Gastrocnemius medialis (tissue), 4 donors: ENCODE measurements at regions not wholly inside any gene's neighbourhood (a gene's known extent, or its start where the extent isn't known, plus 50 kb on each side); places are given as distances from the start of the nearest gene placed in this dataset.

Experiments
- ATAC-seq, 2 donors: fragments of 150-250 bp; one replicate each; pipeline ENCODE4 v1.9.1; 2016
- DNase-seq, 2 donors: peaks; one replicate each; pipeline ENCODE4 v3.0.0-alpha.2; 2019
- H3K27ac ChIP-seq, 4 donors: fragments of 200-600 bp; sonication (generic); 1 replicate in 1 of 4; 2 replicates in 3 of 4; pipeline ENCODE4 v1.5.1; 2016 to 2018; ENCODE audit warnings: mild to moderate bottlenecking in 2 of 4, moderate library complexity in 1 of 4
- H3K27me3 ChIP-seq, 3 donors: fragments of 200-600 bp; sonication (generic) in 2 of 3; 1 replicate in 1 of 3; 2 replicates in 2 of 3; pipeline versions ENCODE4 v1.5.1 to v1.6.0; 2016 to 2019; ENCODE audit warnings: mild to moderate bottlenecking in 1 of 3, moderate library complexity in 1 of 3
- H3K36me3 ChIP-seq, 2 donors: fragments of 200-600 bp; sonication (generic) in 1 of 2; one replicate each; pipeline ENCODE4 v1.5.1; 2017 to 2018
- H3K4me1 ChIP-seq, 2 donors: fragments of 200-600 bp; sonication (generic) in 1 of 2; one replicate each; pipeline ENCODE4 v1.5.1; 2016 to 2017; ENCODE audit warnings: mild to moderate bottlenecking in 2 of 2
- H3K4me3 ChIP-seq, 4 donors: fragments of 200-600 bp; sonication (generic) in 3 of 4; 1 replicate in 1 of 4; 2 replicates in 3 of 4; pipeline ENCODE4 v1.5.1; 2016 to 2019; ENCODE audit warnings: mild to moderate bottlenecking in 2 of 4
- H3K9me3 ChIP-seq, 3 donors: fragments of 200-600 bp; sonication (generic) in 2 of 3; 1 replicate in 1 of 3; 2 replicates in 2 of 3; pipeline ENCODE4 v1.5.1; 2016 to 2019
- CTCF ChIP-seq, 5 experiments: fragments of 450-650 bp in 3 of 5; fragments of 200-600 bp in 2 of 5; sonication (generic) in 2 of 5; IDR thresholded peaks in 4 of 5; conservative IDR thresholded peaks in 1 of 5; 1 replicate in 4 of 5; 2 replicates in 1 of 5; pipeline ENCODE4 v1.5.1; 2016 to 2019; ENCODE audit warnings: antibody characterized with exemption in 5 of 5, mild to moderate bottlenecking in 3 of 5, moderate library complexity in 3 of 5
- POLR2A ChIP-seq, 2 donors: fragments of 450-650 bp; IDR thresholded peaks; one replicate each; pipeline ENCODE4 v1.6.1; 2017; ENCODE audit warnings: antibody characterized with exemption in 2 of 2, mild to moderate bottlenecking in 2 of 2, moderate library complexity in 2 of 2
- in situ Hi-C, 4 donors: fragments of 200-750 bp; cut with MboI; loops; one replicate each; pipeline versions ENCODE4 v1.15.0 to v1.8.0; 2017; ENCODE audit warnings: low sequenced_read_pairs in 4 of 4
- intact Hi-C: fragments of 100-400 bp; cut with DNase I; formaldehyde crosslinking; loops from one replicate; pipeline ENCODE4 v1.15.1; 2023; ENCODE audit warnings: low total_unique reads

- DNase-seq (no peak), ATAC-seq (no peak)
- in situ Hi-C loops, result no loop called here
- H3K4me1 ChIP-seq, result no peaks in the 10 kb centered on the region
- H3K9me3 ChIP-seq, result no peaks in the 10 kb centered on the region
- no peaks in the 10 kb centered on the region for H3K27me3 ChIP-seq
- H3K4me3 ChIP-seq, result no peak overlapping the region
- H3K27ac ChIP-seq, result no peak overlapping the region
- H3K36me3 ChIP-seq, result no peaks in the 10 kb centered on the region
- no peak for TF ChIP-seq POLR2A (IDR thresholded peaks at IDR 0.05)
- no peak for TF ChIP-seq CTCF (IDR thresholded peaks at IDR 0.05 in 4 of 5, conservative IDR thresholded peaks at IDR 0.05 in 1 of 5)
- intact Hi-C loops, result no loop called here
These were observed 260.0 kb downstream of the FSIP2 start for GRCh38 chr2:185998562-185999070.

- in situ Hi-C loops (no loop called here), intact Hi-C loops (no loop called here)
- DNase-seq (no peak), ATAC-seq (no peak)
- no peak overlapping the region for H3K4me3 ChIP-seq
- no peak overlapping the region for H3K27ac ChIP-seq
- H3K27me3 ChIP-seq, result no peaks in the 10 kb centered on the region
- no peaks in the 10 kb centered on the region for H3K36me3 ChIP-seq
- H3K9me3 ChIP-seq, result peaks cover 0 to 21% (median 3%) of the 10 kb centered on the region in 3 donors
- TF ChIP-seq CTCF (IDR thresholded peaks at IDR 0.05 in 4 of 5, conservative IDR thresholded peaks at IDR 0.05 in 1 of 5), result no peak
- TF ChIP-seq POLR2A (IDR thresholded peaks at IDR 0.05), result no peak
- H3K4me1 ChIP-seq, result no peaks in the 10 kb centered on the region
These were observed 270.7 kb downstream of the FSIP2 start for GRCh38 chr2:186009341-186009740.

GRCh38 chr2:186017278-186017677 lies 278.7 kb downstream of the FSIP2 start:
- Histone ChIP-seq H3K4me3 (no peak overlapping the region), H3K27ac (no peak overlapping the region), H3K9me3 (peaks cover 0 to 11% (median 3%) of the 10 kb centered on the region in 3 donors), H3K4me1 (no peaks in the 10 kb centered on the region), H3K27me3 (no peaks in the 10 kb centered on the region), H3K36me3 (no peaks in the 10 kb centered on the region)
- TF ChIP-seq CTCF (IDR thresholded peaks at IDR 0.05 in 4 of 5, conservative IDR thresholded peaks at IDR 0.05 in 1 of 5), result no peak
- no peak for TF ChIP-seq POLR2A (IDR thresholded peaks at IDR 0.05)
- in situ Hi-C loops, result no loop called here
- ATAC-seq (no peak), DNase-seq (no peak)
- intact Hi-C loops, result no loop called here

- no peak for ATAC-seq
- no peaks in the 10 kb centered on the region for H3K27me3 ChIP-seq
- no peak overlapping the region for H3K4me3 ChIP-seq
- intact Hi-C loops, result no loop called here
- no peak for TF ChIP-seq CTCF (IDR thresholded peaks at IDR 0.05 in 4 of 5, conservative IDR thresholded peaks at IDR 0.05 in 1 of 5)
- no peak for TF ChIP-seq POLR2A (IDR thresholded peaks at IDR 0.05)
- in situ Hi-C loops, result no loop called here
- H3K9me3 ChIP-seq, result no peaks in the 10 kb centered on the region
- H3K27ac ChIP-seq, result no peak overlapping the region
- no peaks in the 10 kb centered on the region for H3K36me3 ChIP-seq
- no peak for DNase-seq
- no peaks in the 10 kb centered on the region for H3K4me1 ChIP-seq
These were observed 286.3 kb downstream of the FSIP2 start for GRCh38 chr2:186024921-186025320.

- DNase-seq (no peak), ATAC-seq (no peak)
- no peak overlapping the region for H3K4me3 ChIP-seq
- H3K36me3 ChIP-seq, result no peaks in the 10 kb centered on the region
- H3K27me3 ChIP-seq, result no peaks in the 10 kb centered on the region
- H3K27ac ChIP-seq, result no peak overlapping the region
- TF ChIP-seq CTCF (IDR thresholded peaks at IDR 0.05 in 4 of 5, conservative IDR thresholded peaks at IDR 0.05 in 1 of 5) (no peak), POLR2A (IDR thresholded peaks at IDR 0.05) (no peak)
- intact Hi-C loops (no loop called here), in situ Hi-C loops (no loop called here)
- H3K4me1 ChIP-seq, result no peaks in the 10 kb centered on the region
- no peaks in the 10 kb centered on the region for H3K9me3 ChIP-seq
These were observed 289.3 kb downstream of the FSIP2 start for GRCh38 chr2:186027922-186028321.
